Kidney glomerular epithelial cell (primary cell): ENCODE measurements at regions not wholly inside any gene's neighbourhood (a gene's known extent, or its start where the extent isn't known, plus 50 kb on each side); places are given as distances from the start of the nearest gene placed in this dataset.
"Not testable (repeated sequence)": the region's sequence is repeated elsewhere in the genome, so short reads cannot be mapped to it uniquely, and the experiment has no call there.

Experiments used
- DNase-seq: peaks from one replicate; lab custom pipeline; 2025; lab: John Stamatoyannopoulos, UW

- no peak for DNase-seq
Measured at GRCh38 chr5:67639976-67640375, 443.4 kb upstream of the CD180 start.

- DNase-seq = no peak
Measured at GRCh38 chr5:67639313-67639712, 442.7 kb upstream of the CD180 start.

- no peak for DNase-seq
Measured at GRCh38 chr5:67636850-67637524, 440.4 kb upstream of the CD180 start.

GRCh38 chr5:67636091-67636490, 439.5 kb upstream of the CD180 start:
- DNase-seq = no peak

GRCh38 chr5:67627079-67627478, 430.5 kb upstream of the CD180 start:
- DNase-seq = not testable (repeated sequence)

- DNase-seq = no peak
Measured at GRCh38 chr5:67623078-67623477, 426.5 kb upstream of the CD180 start.

GRCh38 chr5:67620424-67621397, 424.1 kb upstream of the CD180 start:
- DNase-seq = no peak

GRCh38 chr5:67619636-67620035, 423.0 kb upstream of the CD180 start:
- DNase-seq = no peak

- DNase-seq = peak; percentile 3
Measured at GRCh38 chr5:67619235-67619634, 422.6 kb upstream of the CD180 start.

GRCh38 chr5:67617051-67617450, 420.5 kb upstream of the CD180 start:
- no peak for DNase-seq

GRCh38 chr5:67612961-67613360, 416.4 kb upstream of the CD180 start:
- no peak for DNase-seq

GRCh38 chr5:67610186-67610912, 413.8 kb upstream of the CD180 start:
- no peak for DNase-seq

GRCh38 chr5:67607958-67608357, 411.4 kb upstream of the CD180 start:
- DNase-seq = no peak

GRCh38 chr5:67606586-67606947, 410.0 kb upstream of the CD180 start:
- no peak for DNase-seq

- DNase-seq = no peak
Measured at GRCh38 chr5:67605730-67606585, 409.4 kb upstream of the CD180 start.

- DNase-seq = no peak
Measured at GRCh38 chr5:67591491-67591890, 394.9 kb upstream of the CD180 start.

- DNase-seq = no peak
Measured at GRCh38 chr5:67588389-67588788, 391.8 kb upstream of the CD180 start.

GRCh38 chr5:67581203-67581602, 384.6 kb upstream of the CD180 start:
- DNase-seq = no peak

- no peak for DNase-seq
Measured at GRCh38 chr5:67578011-67578410, 381.4 kb upstream of the CD180 start.

- DNase-seq = peak; percentile 2
Measured at GRCh38 chr5:67577424-67577823, 380.8 kb upstream of the CD180 start.

GRCh38 chr5:67576112-67576511, 379.5 kb upstream of the CD180 start:
- DNase-seq = no peak

- no peak for DNase-seq
Measured at GRCh38 chr5:67575087-67575486, 378.5 kb upstream of the CD180 start.
